IMR-90 (cell line): ENCODE measurements at regions not wholly inside any gene's neighbourhood (a gene's known extent, or its start where the extent isn't known, plus 50 kb on each side); places are given as distances from the start of the nearest gene placed in this dataset.
"Not testable (repeated sequence)": the region's sequence is repeated elsewhere in the genome, so short reads cannot be mapped to it uniquely, and the experiment has no call there.

Source experiments
- ATAC-seq: fragments of 200-7000 bp; cut with Tn5 transposase; 2 replicates; pipeline ENCODE4 v1.9.1; 2020; ENCODE audit warnings: low read depth, mild to moderate bottlenecking, moderate library complexity
- BruUV-seq: library from RNA; stranded (reverse); fragments of 400-500 nt; replicated peaks from 2 replicates; lab custom pipeline; 2021; lab: Mats Ljungman, UMichigan
- CTCF ChIA-PET: fragments of 300-600 bp; formaldehyde crosslinking; extraction: SDS; loops from one replicate; lab custom pipeline; 2021; ENCODE audit warnings: antibody characterized with exemption; lab: Yijun Ruan, JAX
- POLR2A ChIA-PET: fragments of 300-600 bp; sonication (Branson Sonifier 250); formaldehyde crosslinking; loops from one replicate; lab custom pipeline; 2022; ENCODE audit warnings: antibody characterized with exemption; ENCODE audit not compliant: unreplicated experiment; lab: Charles Lee
- DNase-seq: peaks from one replicate; pipeline ENCODE4 v3.0.0; 2013
- H2AFZ ChIP-seq: replicated peaks from 2 replicates; pipeline ENCODE3; 2013; ENCODE audit warnings: low read length, mild to moderate bottlenecking; ENCODE audit not compliant: poor library complexity
- H2AK5ac ChIP-seq: 2 replicates; pipeline ENCODE4 v1.6.1; 2013; ENCODE audit warnings: low read depth, low read length, inconsistent platforms
- H2AK9ac ChIP-seq: replicated peaks from 2 replicates; pipeline ENCODE3; 2013; ENCODE audit warnings: mild to moderate bottlenecking, low read depth, low read length, moderate library complexity; ENCODE audit not compliant: poor library complexity
- H2BK120ac ChIP-seq: 2 replicates; pipeline ENCODE4 v1.6.1; 2013; ENCODE audit warnings: low read depth, low read length, inconsistent platforms
- H2BK15ac ChIP-seq: 3 replicates; pipeline ENCODE4 v1.6.1; 2013; ENCODE audit warnings: low read depth, low read length, inconsistent platforms
- H2BK20ac ChIP-seq: 2 replicates; pipeline ENCODE4 v1.6.1; 2013; ENCODE audit warnings: low read depth, mild to moderate bottlenecking, inconsistent platforms, low read length, moderate library complexity
- H2BK5ac ChIP-seq: 2 replicates; pipeline ENCODE4 v1.6.1; 2013; ENCODE audit warnings: mild to moderate bottlenecking, low read depth, low read length, inconsistent platforms; ENCODE audit not compliant: poor library complexity, severe bottlenecking
- H3K14ac ChIP-seq: replicated peaks from 2 replicates; pipeline ENCODE4 v1.6.1; 2013; ENCODE audit warnings: low read depth, low read length, inconsistent platforms
- H3K18ac ChIP-seq: 2 replicates; pipeline ENCODE4 v1.6.1; 2013; ENCODE audit warnings: low read depth, low read length, control low read depth
- H3K23ac ChIP-seq: 2 replicates; pipeline ENCODE4 v1.6.1; 2013; ENCODE audit warnings: low read depth, low read length, inconsistent platforms
- H3K27ac ChIP-seq: 2 replicates; pipeline ENCODE4 v1.5.1; 2013; ENCODE audit warnings: mild to moderate bottlenecking, control low read depth, low read length; ENCODE audit not compliant: insufficient read depth
- H3K27me3 ChIP-seq: 2 replicates; pipeline ENCODE4 v1.6.1; 2013; ENCODE audit warnings: low read length; ENCODE audit not compliant: control insufficient read depth, insufficient read depth
- H3K36me3 ChIP-seq: 2 replicates; pipeline ENCODE4 v1.6.1; 2013; ENCODE audit warnings: low read length, mixed read lengths; ENCODE audit not compliant: control insufficient read depth, insufficient read depth
- H3K4ac ChIP-seq: 2 replicates; pipeline ENCODE4 v1.6.1; 2013; ENCODE audit warnings: low read depth, low read length, inconsistent platforms
- H3K4me1 ChIP-seq: 2 replicates; pipeline ENCODE4 v1.6.1; 2013; ENCODE audit warnings: low read length, mixed read lengths; ENCODE audit not compliant: control insufficient read depth, insufficient read depth
- H3K4me2 ChIP-seq: 2 replicates; pipeline ENCODE4 v1.6.1; 2013; ENCODE audit warnings: low read depth, mild to moderate bottlenecking, control low read depth, low read length, moderate library complexity
- H3K4me3 ChIP-seq: 2 replicates; pipeline ENCODE4 v1.5.1; 2013; ENCODE audit warnings: low read depth, mild to moderate bottlenecking, control low read depth, low read length, moderate library complexity; ENCODE audit not compliant: insufficient read depth
- H3K56ac ChIP-seq: 2 replicates; pipeline ENCODE4 v1.6.1; 2013; ENCODE audit warnings: low read length, inconsistent platforms; ENCODE audit not compliant: insufficient read depth; ENCODE audit errors: extremely low read depth
- H3K79me1 ChIP-seq, 2 experiments: 2 replicates each; pipeline ENCODE4 v1.6.1; 2013; ENCODE audit warnings: low read length in 2 of 2, inconsistent platforms in 1 of 2, low read depth in 1 of 2
- H3K9ac ChIP-seq: 2 replicates; pipeline ENCODE4 v1.6.1; 2013; ENCODE audit warnings: low read depth, low read length, control low read depth
- H3K9me1 ChIP-seq: 2 replicates; pipeline ENCODE4 v1.6.1; 2013; ENCODE audit warnings: low read length, inconsistent platforms; ENCODE audit not compliant: insufficient read depth
- H3K9me3 ChIP-seq: 2 replicates; pipeline ENCODE4 v1.6.1; 2013; ENCODE audit warnings: low read length; ENCODE audit not compliant: control insufficient read depth, insufficient read depth
- H4K20me1 ChIP-seq: 2 replicates; pipeline ENCODE4 v1.6.1; 2013; ENCODE audit warnings: low read length, inconsistent platforms; ENCODE audit not compliant: insufficient read depth
- H4K5ac ChIP-seq: 2 replicates; pipeline ENCODE4 v1.6.1; 2013; ENCODE audit warnings: mild to moderate bottlenecking, low read depth, low read length, control low read depth
- H4K8ac ChIP-seq, 2 experiments: 2 replicates each; pipeline ENCODE4 v1.6.1; 2013; ENCODE audit warnings: low read depth in 2 of 2, low read length in 2 of 2, control low read depth in 1 of 2, inconsistent platforms in 1 of 2
- H4K91ac ChIP-seq: 2 replicates; pipeline ENCODE4 v1.6.1; 2013; ENCODE audit warnings: low read depth, low read length, inconsistent platforms; ENCODE audit not compliant: insufficient read depth
- WGBS, 2 experiments: methylation state at CpG; one replicate each; pipeline versions ENCODE4 v1.1.5 to v1.1.7; 2013; ENCODE audit warnings: missing lambda C conversion rate in 2 of 2; ENCODE audit not compliant: insufficient read length in 1 of 2; ENCODE audit errors: extremely low coverage in 2 of 2; 5-methylcytosine and 5-hydroxymethylcytosine counted together
- dilution Hi-C: fragments of 300-500 bp; cut with HindIII; formaldehyde crosslinking; loops from one replicate; pipeline ENCODE4 v1.14.3; 2018; ENCODE audit warnings: low sequenced_read_pairs; ENCODE audit not compliant: unreplicated experiment
- in situ Hi-C: fragments of 300-500 bp; cut with MboI; formaldehyde crosslinking; loops from 3 replicates; pipeline ENCODE4 v1.14.3; 2019; ENCODE audit warnings: low sequenced_read_pairs, inconsistent platforms, mixed read lengths
- intact Hi-C: fragments of 100-400 bp; cut with micrococcal nuclease; formaldehyde crosslinking; loops from 2 replicates; pipeline ENCODE4 v1.10.0; 2022

- BruUV-seq, H3K9ac ChIP-seq, POLR2A ChIA-PET, dilution Hi-C loops, intact Hi-C loops, H3K23ac ChIP-seq, H3K56ac ChIP-seq, H3K79me1 ChIP-seq, H2BK120ac ChIP-seq, ATAC-seq, H3K4me3 ChIP-seq, H3K9me3 ChIP-seq, H2AK5ac ChIP-seq, DNase-seq, H3K27ac ChIP-seq, H3K14ac ChIP-seq, H3K4me2 ChIP-seq, H4K91ac ChIP-seq, H4K5ac ChIP-seq, H4K20me1 ChIP-seq, H3K4me1 ChIP-seq, in situ Hi-C loops, CTCF ChIA-PET, H2AK9ac ChIP-seq, H3K18ac ChIP-seq, H3K27me3 ChIP-seq, H3K4ac ChIP-seq, H4K8ac ChIP-seq, H2AFZ ChIP-seq, H2BK20ac ChIP-seq, H3K9me1 ChIP-seq, H2BK15ac ChIP-seq, H3K36me3 ChIP-seq, H2BK5ac ChIP-seq: not testable (repeated sequence)
- WGBS, 2 experiments, result no CpG with 5 or more reads among the region's 1 CpG
Measured at GRCh38 chr3:176093892-176094291, 1103.4 kb downstream of the TBL1XR1 start.
